SK-N-SH treated with all-trans-retinoic acid at 6 μM for 48 hours (cell line): ENCODE measurements at regions not wholly inside any gene's neighbourhood (a gene's known extent, or its start where the extent isn't known, plus 50 kb on each side); places are given as distances from the start of the nearest gene placed in this dataset.

Experiments
- ARNTL ChIP-seq: fragments of 450-650 bp; formaldehyde crosslinking; IDR thresholded peaks from 2 replicates; pipeline ENCODE4 v1.5.0; 2020; ENCODE audit warnings: low read depth, mild to moderate bottlenecking, moderate library complexity, borderline replicate concordance
- BACH2 ChIP-seq: fragments of 250-450 bp; sonication (Bioruptor Pico); IDR thresholded peaks from 2 replicates; pipeline ENCODE4 v1.9.0; 2021; ENCODE audit warnings: mild to moderate bottlenecking, borderline replicate concordance
- RARB ChIP-seq: fragments of 250-450 bp; sonication (Bioruptor Pico); IDR thresholded peaks from 2 replicates; pipeline ENCODE4 v1.8.0; 2021; ENCODE audit warnings: mild to moderate bottlenecking, moderate library complexity
- TCF4 ChIP-seq: fragments of 250-450 bp; sonication (Bioruptor Pico); IDR thresholded peaks from 2 replicates; pipeline ENCODE4 v1.8.0; 2021; ENCODE audit warnings: mild to moderate bottlenecking, moderate library complexity, borderline replicate concordance
- ZFP3 ChIP-seq: fragments of 250-450 bp; sonication (Bioruptor Pico); IDR thresholded peaks from 2 replicates; pipeline ENCODE4 v1.5.0; 2020; ENCODE audit warnings: mild to moderate bottlenecking, moderate library complexity
- ZNF565 ChIP-seq: fragments of 450-650 bp; formaldehyde crosslinking; conservative IDR thresholded peaks from 2 replicates; pipeline ENCODE4 v1.5.0; 2020; ENCODE audit warnings: low read depth, mild to moderate bottlenecking, moderate library complexity
- TF ChIP-seq, protein P1 (sequence below): fragments of 250-450 bp; sonication (Bioruptor Pico); IDR thresholded peaks from 2 replicates; pipeline ENCODE4 v1.8.0; 2020; ENCODE audit warnings: mild to moderate bottlenecking, moderate library complexity, borderline replicate concordance
- TF ChIP-seq, protein P2 (sequence below): fragments of 250-450 bp; sonication (Bioruptor Pico); IDR thresholded peaks from 2 replicates; pipeline ENCODE4 v1.5.1; 2020; ENCODE audit warnings: low read depth, mild to moderate bottlenecking, moderate library complexity
- TF ChIP-seq, protein P3 (sequence below): fragments of 250-450 bp; sonication (Bioruptor Pico); IDR thresholded peaks from 2 replicates; pipeline ENCODE4 v1.5.0; 2020; ENCODE audit warnings: mild to moderate bottlenecking, moderate library complexity

DNA sequence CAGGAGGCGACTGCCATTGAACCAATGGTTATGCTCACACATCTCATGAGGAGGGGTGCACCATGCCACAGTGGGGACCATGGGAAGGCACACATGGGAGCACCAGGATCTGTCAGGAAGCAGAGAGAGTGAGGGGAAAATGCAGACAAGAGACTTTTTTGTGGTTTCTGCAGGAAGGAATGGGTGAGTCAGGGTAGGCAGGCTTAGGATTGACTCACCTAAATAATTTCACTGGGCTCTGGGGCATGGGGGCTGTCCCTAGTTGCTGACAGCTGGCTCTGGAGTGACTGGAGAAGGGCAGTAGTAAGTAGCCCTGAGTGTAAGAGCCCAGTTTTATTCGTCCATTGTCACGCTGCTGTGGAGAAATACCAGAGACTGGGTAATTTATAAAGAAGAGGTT lies 202.4 kb downstream of the AXIN2 start:
- no peak for TF ChIP-seq RARB
- TF ChIP-seq ARNTL (CRISPR knock-in tag) = no peak
- TF ChIP-seq, protein P1, sequence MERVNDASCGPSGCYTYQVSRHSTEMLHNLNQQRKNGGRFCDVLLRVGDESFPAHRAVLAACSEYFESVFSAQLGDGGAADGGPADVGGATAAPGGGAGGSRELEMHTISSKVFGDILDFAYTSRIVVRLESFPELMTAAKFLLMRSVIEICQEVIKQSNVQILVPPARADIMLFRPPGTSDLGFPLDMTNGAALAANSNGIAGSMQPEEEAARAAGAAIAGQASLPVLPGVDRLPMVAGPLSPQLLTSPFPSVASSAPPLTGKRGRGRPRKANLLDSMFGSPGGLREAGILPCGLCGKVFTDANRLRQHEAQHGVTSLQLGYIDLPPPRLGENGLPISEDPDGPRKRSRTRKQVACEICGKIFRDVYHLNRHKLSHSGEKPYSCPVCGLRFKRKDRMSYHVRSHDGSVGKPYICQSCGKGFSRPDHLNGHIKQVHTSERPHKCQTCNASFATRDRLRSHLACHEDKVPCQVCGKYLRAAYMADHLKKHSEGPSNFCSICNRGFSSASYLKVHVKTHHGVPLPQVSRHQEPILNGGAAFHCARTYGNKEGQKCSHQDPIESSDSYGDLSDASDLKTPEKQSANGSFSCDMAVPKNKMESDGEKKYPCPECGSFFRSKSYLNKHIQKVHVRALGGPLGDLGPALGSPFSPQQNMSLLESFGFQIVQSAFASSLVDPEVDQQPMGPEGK (CRISPR knock-in tag) = no peak
- TF ChIP-seq ZNF565 (CRISPR knock-in tag) = no peak
- no peak for TF ChIP-seq TCF4
- TF ChIP-seq, protein P2, sequence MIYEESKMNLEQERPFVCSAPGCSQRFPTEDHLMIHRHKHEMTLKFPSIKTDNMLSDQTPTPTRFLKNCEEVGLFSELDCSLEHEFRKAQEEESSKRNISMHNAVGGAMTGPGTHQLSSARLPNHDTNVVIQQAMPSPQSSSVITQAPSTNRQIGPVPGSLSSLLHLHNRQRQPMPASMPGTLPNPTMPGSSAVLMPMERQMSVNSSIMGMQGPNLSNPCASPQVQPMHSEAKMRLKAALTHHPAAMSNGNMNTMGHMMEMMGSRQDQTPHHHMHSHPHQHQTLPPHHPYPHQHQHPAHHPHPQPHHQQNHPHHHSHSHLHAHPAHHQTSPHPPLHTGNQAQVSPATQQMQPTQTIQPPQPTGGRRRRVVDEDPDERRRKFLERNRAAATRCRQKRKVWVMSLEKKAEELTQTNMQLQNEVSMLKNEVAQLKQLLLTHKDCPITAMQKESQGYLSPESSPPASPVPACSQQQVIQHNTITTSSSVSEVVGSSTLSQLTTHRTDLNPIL = no peak
- TF ChIP-seq BACH2 (CRISPR knock-in tag) = no peak
- no peak for TF ChIP-seq ZFP3 (CRISPR knock-in tag)
- TF ChIP-seq, protein P3, sequence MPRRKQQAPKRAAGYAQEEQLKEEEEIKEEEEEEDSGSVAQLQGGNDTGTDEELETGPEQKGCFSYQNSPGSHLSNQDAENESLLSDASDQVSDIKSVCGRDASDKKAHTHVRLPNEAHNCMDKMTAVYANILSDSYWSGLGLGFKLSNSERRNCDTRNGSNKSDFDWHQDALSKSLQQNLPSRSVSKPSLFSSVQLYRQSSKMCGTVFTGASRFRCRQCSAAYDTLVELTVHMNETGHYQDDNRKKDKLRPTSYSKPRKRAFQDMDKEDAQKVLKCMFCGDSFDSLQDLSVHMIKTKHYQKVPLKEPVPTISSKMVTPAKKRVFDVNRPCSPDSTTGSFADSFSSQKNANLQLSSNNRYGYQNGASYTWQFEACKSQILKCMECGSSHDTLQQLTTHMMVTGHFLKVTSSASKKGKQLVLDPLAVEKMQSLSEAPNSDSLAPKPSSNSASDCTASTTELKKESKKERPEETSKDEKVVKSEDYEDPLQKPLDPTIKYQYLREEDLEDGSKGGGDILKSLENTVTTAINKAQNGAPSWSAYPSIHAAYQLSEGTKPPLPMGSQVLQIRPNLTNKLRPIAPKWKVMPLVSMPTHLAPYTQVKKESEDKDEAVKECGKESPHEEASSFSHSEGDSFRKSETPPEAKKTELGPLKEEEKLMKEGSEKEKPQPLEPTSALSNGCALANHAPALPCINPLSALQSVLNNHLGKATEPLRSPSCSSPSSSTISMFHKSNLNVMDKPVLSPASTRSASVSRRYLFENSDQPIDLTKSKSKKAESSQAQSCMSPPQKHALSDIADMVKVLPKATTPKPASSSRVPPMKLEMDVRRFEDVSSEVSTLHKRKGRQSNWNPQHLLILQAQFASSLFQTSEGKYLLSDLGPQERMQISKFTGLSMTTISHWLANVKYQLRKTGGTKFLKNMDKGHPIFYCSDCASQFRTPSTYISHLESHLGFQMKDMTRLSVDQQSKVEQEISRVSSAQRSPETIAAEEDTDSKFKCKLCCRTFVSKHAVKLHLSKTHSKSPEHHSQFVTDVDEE = no peak
